GM20000 (cell line): ENCODE measurements at regions not wholly inside any gene's neighbourhood (a gene's known extent, or its start where the extent isn't known, plus 50 kb on each side); places are given as distances from the start of the nearest gene placed in this dataset.

Experiments used
- DNase-seq: peaks from one replicate; pipeline ENCODE4 v3.0.0; 2012; ENCODE audit warnings: low spot score
- CTCF ChIP-seq: IDR thresholded peaks from 2 replicates; pipeline ENCODE4 v1.5.1; 2012; ENCODE audit warnings: mild to moderate bottlenecking, control low read depth; ENCODE audit errors: extremely low read depth, missing control alignments

GRCh38 chr11:116693593-116694348, 79.0 kb downstream of the BUD13 start:
- no peak for DNase-seq
- no peak for TF ChIP-seq CTCF

GRCh38 chr11:116693102-116693570, 79.7 kb downstream of the BUD13 start:
- no peak for DNase-seq
- no peak for TF ChIP-seq CTCF

- no peak for DNase-seq
- TF ChIP-seq CTCF, result no peak
These were observed 80.3 kb downstream of the BUD13 start for GRCh38 chr11:116692318-116693101.

- TF ChIP-seq CTCF, result peak; percentile 88
- peak; percentile 82 for DNase-seq
These were observed 81.0 kb downstream of the BUD13 start for GRCh38 chr11:116691771-116692177.

- no peak for DNase-seq
- TF ChIP-seq CTCF, result no peak
These were observed 82.2 kb downstream of the BUD13 start for GRCh38 chr11:116690611-116691010.

- TF ChIP-seq CTCF, result no peak
- DNase-seq, result peak; percentile 2
These were observed 83.2 kb downstream of the BUD13 start for GRCh38 chr11:116689413-116690127.

- no peak for DNase-seq
- TF ChIP-seq CTCF, result no peak
These were observed 84.6 kb downstream of the BUD13 start for GRCh38 chr11:116688202-116688540.
